ENCODE measurements at regions not wholly inside any gene's neighbourhood (a gene's known extent, or its start where the extent isn't known, plus 50 kb on each side); places are given as distances from the start of the nearest gene placed in this dataset.

DNA sequence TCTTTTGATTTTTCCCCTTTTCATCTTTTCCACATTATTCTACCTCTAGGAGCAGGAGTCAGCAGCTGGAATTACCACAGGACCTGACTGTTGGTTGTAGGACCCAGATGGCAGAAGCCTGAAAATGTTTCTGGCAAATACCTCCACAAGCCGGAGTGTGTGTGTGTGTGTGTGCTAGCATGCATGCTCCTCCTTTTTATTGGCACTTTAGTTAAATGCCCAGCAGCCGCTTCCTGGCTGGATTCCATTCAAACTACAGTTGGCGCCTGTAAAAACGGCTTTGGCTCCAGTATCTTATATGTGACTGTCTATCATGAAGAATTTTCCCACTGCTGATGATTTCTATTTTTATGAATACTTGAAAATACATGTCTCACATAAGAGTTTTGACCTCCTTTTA is 319.7 kb upstream of the SP4 start:
- DNase-seq (ENCODE audit: low read depth), result no peak
- no peak overlapping the region for H3K4me3 ChIP-seq (ENCODE audit: low read depth, low read length)
- TF ChIP-seq, protein P1, sequence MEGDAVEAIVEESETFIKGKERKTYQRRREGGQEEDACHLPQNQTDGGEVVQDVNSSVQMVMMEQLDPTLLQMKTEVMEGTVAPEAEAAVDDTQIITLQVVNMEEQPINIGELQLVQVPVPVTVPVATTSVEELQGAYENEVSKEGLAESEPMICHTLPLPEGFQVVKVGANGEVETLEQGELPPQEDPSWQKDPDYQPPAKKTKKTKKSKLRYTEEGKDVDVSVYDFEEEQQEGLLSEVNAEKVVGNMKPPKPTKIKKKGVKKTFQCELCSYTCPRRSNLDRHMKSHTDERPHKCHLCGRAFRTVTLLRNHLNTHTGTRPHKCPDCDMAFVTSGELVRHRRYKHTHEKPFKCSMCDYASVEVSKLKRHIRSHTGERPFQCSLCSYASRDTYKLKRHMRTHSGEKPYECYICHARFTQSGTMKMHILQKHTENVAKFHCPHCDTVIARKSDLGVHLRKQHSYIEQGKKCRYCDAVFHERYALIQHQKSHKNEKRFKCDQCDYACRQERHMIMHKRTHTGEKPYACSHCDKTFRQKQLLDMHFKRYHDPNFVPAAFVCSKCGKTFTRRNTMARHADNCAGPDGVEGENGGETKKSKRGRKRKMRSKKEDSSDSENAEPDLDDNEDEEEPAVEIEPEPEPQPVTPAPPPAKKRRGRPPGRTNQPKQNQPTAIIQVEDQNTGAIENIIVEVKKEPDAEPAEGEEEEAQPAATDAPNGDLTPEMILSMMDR (conservative IDR thresholded peaks at IDR 0.05; ENCODE audit: low read depth, low read length), result no peak

DNA sequence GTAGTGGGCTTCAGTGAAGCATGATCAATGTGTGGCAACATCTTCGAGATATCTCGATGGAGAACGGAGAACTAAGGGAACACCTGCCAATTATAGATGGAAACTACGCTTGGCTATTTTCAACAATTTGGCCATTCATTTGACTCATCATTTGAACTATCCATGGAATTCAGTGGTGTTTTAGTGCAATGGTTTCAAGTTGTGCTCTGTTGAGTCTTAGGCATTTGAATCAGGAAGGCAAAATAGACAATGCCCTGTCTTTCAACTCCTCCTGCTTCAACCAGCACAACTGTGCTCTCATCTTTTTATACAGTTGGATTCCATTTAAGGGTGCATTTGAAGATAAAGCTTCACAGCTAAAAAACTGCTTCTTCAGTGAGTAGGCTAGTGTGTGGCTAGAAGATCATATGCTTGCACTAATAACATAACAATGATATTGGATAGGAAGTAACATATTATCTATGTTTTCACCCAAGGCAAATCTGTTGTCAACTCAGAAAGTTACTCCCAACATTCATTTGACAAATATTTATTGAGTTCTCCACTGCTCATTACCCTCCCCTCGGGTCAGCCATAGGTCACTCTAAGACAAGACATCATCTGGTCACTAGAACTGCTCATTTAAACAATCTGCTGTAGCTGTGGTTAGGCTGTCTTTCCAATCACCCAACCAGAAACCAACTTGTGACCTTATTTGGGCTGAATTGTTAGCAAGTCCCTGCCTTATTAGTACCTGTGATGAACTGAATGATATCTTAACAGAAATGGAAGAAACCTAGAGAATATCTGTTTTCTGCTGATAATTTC is 314.1 kb upstream of the SP4 start:
- peak; percentile 81 for DNase-seq (ENCODE audit: low read depth)
- TF ChIP-seq, protein P1 (conservative IDR thresholded peaks at IDR 0.05; ENCODE audit: low read depth, low read length), result no peak
- no peak overlapping the region for H3K4me3 ChIP-seq (ENCODE audit: low read depth, low read length)

DNA sequence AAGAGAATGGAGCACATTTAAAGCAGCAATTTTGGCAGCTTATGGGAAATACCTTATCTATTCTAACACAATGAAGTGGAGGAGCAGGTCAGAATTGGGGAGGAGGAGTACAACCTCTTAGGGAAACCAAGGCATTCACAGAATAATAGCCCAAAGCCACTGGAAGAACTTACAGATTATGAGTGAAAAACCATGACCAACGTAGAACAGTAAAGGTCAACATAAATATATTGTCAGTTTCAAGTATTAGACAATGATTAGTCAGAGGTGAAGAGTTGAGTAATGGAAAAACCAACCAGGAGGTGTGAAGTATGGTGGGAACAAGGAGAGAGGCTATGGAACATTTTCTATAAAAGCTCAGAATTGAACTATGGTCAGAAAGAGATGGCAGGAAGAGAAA is 304.3 kb upstream of the SP4 start:
- H3K4me3 ChIP-seq (ENCODE audit: low read depth, low read length), result no peak overlapping the region
- TF ChIP-seq, protein P1 (conservative IDR thresholded peaks at IDR 0.05; ENCODE audit: low read depth, low read length), result no peak
- DNase-seq (ENCODE audit: low read depth), result no peak

DNA sequence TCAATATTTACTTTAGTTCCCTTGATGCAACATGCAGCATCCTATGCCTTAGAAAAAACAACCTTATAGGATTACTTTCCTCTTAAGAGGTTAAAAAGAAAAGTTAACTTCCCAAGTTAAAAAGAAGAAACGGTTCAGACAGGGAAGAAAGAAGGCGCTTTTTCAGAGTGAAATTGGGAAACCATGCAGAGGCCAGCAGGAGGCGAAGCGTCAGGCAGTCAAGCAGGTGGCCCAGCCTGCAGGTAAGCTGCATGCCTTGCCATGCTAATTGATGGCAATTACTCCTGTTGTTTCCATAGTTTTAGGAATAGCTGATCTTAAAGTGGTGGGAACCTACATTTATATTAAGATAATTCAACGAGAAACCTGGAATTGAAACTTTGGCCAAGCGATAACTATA is 302.6 kb upstream of the SP4 start:
- DNase-seq (ENCODE audit: low read depth), result no peak
- no peak overlapping the region for H3K4me3 ChIP-seq (ENCODE audit: low read depth, low read length)
- TF ChIP-seq, protein P1 (conservative IDR thresholded peaks at IDR 0.05; ENCODE audit: low read depth, low read length), result no peak

DNA sequence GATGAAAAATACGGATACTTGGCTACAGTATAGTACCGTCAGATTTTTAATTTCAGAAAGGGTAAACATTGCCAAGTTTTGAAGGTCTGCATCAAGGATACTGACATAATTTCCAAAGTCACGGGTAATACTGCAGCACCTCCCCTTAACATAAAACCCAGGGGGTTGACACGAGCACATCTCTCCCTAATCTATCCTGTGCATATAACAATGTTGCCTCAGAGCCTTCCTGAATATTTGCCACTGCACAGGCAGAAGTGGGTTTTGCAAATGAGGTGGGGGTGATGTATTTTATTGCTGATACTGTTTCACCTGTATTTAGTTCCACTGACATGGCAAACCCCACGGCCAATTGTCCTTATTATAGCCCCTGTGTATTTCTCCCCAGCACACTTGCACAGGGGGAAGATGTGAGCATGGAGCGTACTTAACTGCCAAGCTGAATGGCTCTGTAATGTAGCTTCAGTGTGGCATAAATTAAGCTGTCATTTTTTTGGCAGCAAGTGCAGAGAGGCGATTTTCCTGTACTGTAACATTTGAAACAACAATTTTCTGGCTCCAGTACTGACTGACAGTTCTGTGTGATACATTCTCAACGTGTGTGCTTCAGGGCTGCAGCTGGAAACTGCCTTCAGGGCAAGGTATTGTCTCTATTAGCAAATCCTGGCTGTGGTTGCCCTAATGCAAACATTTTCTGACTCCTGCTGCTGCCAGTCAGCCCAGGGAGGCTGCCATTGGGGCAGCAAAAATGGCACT is 299.6 kb upstream of the SP4 start:
- no peak for DNase-seq (ENCODE audit: low read depth)
- H3K4me3 ChIP-seq (ENCODE audit: low read depth, low read length), result no peak overlapping the region
- TF ChIP-seq, protein P1 (conservative IDR thresholded peaks at IDR 0.05; ENCODE audit: low read depth, low read length), result no peak

DNA sequence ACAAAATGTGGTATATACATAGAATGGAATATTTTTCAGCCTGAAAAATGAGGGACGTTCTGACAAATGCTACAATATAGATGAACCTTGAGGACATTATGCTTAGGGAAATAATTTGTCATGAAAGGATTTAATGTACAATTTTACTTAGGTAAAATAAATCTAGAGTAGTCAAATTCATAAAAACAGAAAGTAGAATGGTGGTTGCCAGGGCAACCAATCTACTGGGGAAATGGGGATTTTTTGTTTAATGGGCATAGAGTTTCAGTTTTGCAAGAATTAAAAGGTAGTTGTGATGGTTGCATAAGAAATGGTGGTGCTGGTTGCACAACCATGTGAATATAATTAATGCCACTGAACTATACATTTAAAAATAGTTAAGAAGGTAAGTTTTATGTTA is 296.0 kb upstream of the SP4 start:
- no peak for DNase-seq (ENCODE audit: low read depth)
- TF ChIP-seq, protein P1 (conservative IDR thresholded peaks at IDR 0.05; ENCODE audit: low read depth, low read length), result no peak
- H3K4me3 ChIP-seq (ENCODE audit: low read depth, low read length), result no peak overlapping the region
